ENCODE measurements at regions not wholly inside any gene's neighbourhood (a gene's known extent, or its start where the extent isn't known, plus 50 kb on each side); places are given as distances from the start of the nearest gene placed in this dataset.
"Not testable (repeated sequence)": the region's sequence is repeated elsewhere in the genome, so short reads cannot be mapped to it uniquely, and the experiment has no call there.

DNA sequence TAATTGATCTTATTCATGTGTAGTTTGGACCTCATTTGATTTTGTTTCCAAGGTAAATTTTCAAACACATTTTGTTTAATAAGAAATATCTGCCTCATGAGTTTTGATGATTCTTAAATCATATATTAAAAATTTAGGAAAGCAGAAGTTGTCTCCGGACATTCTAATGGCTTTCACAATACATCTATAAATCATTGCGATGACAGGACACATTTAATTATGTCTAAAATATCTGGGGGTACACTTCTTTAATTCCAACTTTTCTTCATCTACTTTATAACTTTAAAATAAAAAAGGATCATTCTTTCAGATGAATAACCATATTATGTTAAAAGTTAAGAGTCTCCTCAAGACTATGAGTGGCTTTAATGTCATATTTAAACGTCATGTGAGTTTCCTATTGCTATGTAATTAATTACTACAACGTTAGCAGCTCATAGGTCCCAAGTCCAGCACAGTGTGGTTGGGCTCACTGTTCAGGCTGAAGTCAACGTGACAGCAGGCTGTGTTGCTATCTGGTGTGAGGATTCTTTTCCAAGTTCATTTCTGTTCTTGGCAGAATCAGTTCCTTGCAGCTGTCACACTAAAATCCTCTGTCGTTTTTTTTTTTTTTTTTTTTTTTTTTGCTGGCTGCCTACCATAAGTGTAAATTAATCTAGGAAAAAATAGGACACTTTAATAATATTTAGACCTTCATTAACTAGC, 893.5 kb downstream of the LTN1 start:
- DNase-seq, result no peak

DNA sequence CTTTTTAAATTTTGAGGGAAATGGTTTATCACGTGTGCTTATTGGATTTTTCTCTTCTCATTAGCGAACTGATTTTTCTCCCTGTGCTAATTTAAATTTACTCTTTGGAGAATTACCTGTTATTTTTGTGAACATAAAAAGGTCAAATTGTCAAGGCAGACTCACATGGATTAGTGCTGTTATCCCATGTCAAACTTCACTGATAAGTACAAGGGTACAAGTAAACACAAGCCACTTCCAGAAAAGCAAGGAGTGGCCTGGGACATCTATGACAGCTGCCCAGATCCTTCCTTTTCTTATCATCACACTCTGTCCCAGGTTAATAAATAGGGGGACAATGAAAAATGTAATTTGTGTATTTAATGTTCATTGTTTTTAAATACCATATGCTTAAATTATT, 901.2 kb downstream of the LTN1 start:
- DNase-seq, result no peak

DNA sequence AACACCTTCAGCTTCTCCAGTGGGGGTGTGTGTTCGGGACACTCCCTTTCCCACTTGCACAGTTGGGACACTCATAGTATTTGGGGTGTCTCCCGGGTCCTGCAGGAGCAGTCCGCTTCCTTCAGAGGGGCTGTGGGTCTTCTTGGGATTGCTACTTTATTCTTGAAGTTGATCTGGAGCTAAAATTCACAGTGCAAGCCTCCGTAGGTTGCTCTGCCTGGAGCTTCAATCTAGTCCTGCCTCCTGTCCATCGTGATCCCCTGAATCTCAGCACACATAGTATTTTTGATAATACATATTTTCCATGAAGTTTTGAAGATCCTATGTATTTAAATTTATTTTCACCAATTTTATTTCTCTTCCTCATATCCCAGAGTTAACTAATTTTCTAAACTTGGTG, 902.1 kb downstream of the LTN1 start:
- DNase-seq, result no peak

DNA sequence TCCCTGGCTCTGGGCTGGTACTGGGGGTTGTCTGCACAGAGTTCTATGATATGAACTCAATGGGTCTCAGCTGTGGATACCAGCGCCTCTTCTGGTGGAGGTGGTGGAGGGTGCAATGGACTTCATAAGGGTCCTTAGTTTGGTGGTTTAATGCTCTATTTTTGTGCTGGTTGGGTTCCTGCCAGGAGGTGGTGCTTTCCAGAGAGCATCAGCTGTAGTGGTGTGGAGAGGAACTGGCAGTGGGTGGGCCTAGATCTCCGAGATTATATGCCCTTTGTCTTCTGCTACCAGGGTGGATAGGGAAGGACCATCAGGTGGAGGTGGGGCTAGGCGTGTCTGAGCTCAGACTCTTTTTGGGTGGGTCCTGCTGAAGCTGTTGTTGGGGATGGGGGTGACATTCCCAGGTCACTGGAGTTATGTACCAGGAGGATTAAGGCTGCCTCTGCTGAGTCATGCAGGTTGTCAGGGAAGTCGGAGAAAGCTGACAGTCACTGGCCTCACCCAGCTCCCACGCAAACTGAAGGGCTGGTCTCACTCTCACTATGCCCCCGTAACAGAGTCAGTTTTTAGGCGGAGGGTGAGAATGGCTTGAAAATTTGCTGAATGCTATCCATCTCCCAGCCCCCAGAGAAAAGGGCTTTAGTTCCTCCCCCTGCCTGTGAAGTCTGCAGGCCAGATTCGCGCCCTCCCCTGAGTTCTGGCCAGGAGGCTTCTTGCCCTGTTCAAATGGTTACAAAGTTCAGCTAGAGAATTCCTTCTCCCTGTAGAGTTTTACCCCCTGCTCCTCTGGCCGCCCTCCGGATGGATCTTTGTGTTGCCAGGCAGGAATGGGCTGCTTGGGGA, 902.9 kb downstream of the LTN1 start:
- DNase-seq, result no peak

DNA sequence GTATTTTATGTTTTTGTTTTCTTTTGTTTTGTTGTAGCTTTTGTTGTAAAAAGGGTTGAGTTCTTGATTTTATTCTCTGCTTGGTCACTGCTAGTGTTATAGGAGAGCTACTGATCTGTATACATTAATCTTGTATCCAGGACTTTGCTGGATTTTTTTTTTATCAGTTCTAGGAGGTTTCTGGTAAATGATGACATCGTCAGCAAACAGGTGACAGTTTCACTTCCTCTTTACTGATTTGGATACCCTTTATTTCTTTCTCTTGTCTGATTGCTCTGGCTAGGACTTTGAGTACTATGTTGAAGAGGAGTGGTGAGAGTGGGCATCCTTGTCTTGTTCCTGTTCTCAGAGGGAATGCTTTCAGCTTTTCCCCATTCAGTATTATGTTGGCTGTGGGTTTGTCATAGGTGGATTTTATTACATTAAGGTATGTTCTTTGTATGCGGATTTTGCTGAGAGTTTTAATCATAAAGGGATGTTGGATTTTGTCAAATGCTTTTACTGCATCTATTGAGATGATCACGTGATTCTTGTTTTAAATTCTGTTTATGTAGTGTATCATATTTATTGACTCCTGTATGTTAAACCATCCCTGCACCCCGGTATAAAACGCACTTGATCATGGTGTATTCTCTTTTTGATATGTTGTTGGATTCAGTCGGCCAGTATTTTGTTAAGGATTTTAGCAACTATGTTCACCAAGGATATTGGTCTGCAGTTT, 905.7 kb downstream of the LTN1 start:
- no peak for DNase-seq

GRCh38 chr21:28084951-28085350, 907.7 kb downstream of the LTN1 start:
- DNase-seq, result no peak

DNA sequence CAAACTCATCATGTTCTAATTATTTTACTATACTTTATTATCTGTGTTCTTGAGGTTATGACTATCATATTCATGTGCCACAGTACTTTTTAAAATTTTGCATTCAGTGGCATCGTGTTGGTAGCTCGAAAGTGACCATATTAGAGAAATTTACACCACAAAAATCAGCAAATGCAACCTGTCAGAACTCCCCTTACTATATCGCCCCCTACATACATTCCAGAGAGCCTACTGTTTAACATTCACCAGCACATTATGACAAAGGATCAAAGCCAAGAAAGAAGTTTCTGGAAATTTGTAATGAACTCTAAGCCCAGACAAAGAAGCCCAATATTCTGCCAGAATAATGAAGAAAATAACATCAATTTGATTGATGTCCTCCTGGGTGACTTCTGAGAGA, 909.3 kb downstream of the LTN1 start:
- DNase-seq, result no peak

- no peak for DNase-seq
Measured at GRCh38 chr21:28078126-28078525, 914.6 kb downstream of the LTN1 start.

DNA sequence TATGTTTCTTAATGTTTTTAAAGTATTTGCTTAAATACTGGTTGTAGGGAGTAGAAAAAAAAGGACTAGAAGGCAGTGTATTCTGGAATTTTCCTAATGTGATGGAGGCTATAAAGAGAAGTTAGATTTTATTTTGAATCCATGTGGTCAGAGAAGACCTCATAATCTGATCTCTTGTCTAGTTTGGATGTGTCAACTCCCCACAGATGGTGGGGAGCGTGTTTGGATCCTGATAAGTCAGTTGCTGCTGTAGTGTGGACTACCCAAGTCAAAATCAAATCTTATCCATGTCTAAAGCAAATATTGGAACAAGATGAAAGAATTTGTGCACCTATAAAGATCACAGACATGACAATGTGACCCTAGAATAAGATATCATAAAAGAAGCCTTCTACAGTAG, 918.0 kb downstream of the LTN1 start:
- no peak for DNase-seq

GRCh38 chr21:28072601-28073000, 920.1 kb downstream of the LTN1 start:
- no peak for DNase-seq

GRCh38 chr21:28069450-28069923, 923.2 kb downstream of the LTN1 start:
- no peak for DNase-seq

- DNase-seq, result no peak
Measured at GRCh38 chr21:28068455-28069358, 924.0 kb downstream of the LTN1 start.

DNA sequence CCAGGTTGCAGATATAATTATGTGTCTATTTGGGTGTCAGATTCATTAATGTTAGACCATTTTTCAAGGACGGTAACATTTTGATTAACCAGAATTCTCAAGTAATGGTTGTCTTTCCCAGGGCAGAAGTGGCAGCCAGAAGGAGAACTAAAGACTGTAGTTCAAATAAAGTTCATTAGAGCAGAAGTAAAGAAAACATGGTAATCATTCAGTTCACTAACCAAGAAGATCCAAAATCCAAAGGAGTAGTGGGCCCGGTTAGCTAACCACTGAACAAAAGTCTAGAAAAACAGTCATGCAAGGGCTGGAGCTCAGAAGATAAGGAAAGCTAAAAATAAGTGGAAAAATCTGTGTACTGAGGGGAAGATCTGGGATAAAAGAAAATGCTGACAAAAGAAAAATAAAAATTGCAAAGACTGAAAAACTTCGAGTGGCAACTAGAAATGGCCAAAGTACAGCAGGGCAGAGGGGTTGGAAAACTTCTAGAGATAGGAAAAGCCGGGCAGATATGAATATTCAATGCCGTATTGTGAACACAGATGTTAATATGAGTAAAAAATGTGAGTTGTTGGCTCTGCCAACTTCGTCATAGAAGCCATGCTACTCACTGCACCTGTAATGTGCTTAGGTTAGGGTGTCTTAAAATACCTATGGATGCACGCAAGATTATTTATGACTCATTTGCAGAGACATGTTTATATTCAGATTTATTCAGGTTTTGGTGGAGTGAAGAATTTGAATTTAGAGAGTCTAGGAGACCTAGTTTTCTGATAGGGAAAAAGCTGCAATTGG, 925.9 kb downstream of the LTN1 start:
- DNase-seq, result no peak

- no peak for DNase-seq
Measured at GRCh38 chr21:28066076-28066475, 926.6 kb downstream of the LTN1 start.

DNA sequence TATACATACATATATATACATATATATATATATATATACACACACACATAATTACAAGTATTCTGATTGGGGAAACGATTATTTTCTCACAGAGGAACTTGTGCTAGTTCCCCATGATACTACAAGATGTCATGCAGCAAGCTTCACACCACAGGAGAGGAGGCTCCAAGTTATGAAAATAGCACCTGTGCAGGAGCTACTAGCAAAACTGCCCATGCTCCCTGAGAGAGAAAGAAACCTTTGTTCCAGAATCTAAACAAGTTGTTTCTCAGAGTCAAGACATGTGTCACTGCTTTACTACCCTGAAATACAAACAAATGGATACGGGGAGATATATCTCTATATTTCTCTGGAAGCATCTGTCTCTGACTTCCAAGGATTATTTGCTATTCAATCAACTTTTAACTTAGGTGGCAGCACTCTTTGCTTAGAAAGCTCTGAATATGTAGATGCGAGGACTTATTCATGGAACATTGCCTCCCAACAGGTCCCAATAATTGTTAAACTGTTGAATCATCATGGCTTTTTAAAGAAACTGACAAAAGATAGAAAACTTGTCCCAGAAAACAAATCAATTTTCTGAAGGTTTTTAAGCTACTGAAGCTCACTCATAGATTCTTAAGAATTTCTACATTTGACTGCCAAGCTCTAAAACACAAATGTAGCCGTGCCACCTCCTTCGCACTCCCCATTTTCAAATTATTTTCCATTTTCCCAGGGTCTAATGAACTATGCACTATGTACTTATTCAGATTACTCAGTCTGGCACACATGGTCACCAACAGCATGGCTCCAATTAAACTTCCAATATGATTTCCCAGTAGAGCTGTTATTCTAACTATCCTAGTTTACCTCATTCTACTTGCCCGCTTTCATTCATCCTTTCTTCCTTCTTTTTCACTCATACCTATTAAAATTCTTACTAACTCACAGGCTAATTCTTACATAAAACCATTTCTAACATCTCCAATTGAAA, 929.1 kb downstream of the LTN1 start:
- DNase-seq, result no peak

DNA sequence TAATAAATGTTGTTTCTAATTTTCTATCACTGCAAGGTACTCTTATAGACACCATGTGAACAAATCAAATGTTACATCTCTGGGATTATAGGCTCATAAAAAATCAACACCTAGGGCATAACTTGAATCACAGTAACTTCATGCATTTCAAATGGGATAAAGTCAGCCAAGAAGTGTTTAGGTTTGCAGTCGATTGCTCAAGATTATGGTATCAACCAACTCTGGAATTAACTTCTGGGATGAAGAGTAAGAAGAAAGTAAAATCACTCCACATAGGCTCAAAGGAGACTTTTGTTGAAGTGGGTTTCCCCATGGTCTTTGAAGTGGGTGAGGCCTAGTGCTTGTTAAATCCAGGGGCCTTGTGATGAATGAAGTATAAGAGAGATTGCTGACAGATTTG, 939.7 kb downstream of the LTN1 start:
- not testable (repeated sequence) for DNase-seq

DNA sequence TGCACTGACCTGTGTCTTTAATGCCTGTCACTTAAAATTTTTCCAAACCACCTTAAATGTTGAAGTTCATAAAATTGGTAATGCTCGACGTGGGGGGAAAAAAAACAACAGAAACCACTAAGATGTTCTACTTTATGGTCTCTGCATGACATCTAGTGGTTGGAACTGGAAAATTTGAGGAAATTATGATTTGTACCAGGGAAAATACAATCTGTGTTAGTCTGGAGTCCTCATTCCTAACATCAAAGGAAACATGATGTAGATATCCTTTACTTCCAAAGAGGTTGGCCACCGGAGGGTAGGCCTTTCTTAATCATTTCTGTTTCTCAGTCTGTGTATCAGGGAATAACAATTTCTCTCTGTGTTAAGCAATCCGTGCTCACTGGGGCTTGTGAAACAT, 941.0 kb downstream of the LTN1 start:
- not testable (repeated sequence) for DNase-seq

- DNase-seq, result not testable (repeated sequence)
Measured at GRCh38 chr21:28035692-28036091, 957.0 kb downstream of the LTN1 start.

DNA sequence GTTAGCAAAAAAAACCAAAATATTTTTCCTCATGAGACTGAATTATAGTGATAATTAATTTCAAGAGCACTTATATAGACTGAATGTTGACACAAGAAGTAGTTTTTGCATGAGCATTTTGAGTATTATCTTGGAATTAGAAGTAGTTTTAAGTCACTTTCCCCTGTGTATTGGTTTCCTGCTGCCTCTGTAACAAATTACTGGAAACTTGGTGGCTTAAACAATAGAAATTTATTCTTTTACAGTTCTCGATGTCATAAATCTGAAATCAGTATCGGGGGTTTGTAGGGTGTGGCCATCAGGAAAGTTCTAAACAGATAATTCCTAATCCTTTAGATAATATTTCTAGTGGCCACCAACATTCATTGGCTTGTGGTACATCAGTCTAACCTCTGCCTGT, 957.8 kb downstream of the LTN1 start:
- DNase-seq, result not testable (repeated sequence)

DNA sequence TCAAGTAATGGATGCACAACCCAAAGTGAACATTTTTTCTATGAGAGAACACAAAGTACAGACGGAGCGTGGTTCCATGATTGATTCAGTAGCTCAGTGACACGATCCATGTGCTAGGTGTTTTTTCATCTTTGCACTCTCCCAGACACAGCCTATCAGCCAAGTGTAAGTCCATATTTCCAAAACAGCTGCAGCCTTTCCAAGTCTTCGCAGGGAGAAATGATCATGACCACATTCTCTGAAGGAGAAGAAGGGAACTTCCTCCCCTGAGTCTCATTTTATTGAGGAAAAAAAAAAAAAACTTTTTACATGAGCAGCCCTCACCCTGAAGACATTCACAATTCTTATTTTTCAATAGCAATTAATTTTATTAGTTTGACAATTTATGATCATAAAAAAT, 958.3 kb downstream of the LTN1 start:
- not testable (repeated sequence) for DNase-seq

All from stimulated activated CD4-positive, alpha-beta T cell treated with anti-CD3 and anti-CD28 coated beads, Interleukin-1b, Interleukin-23, amount 100 ng/mL, for 48 hours (primary cell).